K562 (cell line): ENCODE measurements at regions not wholly inside any gene's neighbourhood (a gene's known extent, or its start where the extent isn't known, plus 50 kb on each side); places are given as distances from the start of the nearest gene placed in this dataset.

Source experiments
- ATAC-seq: fragments of 200-7000 bp; cut with Tn5 transposase; 3 replicates; pipeline ENCODE4 v1.9.1; 2020; ENCODE audit warnings: moderate library complexity
- BruUV-seq: library from RNA; stranded (reverse); fragments of 400-500 nt; replicated peaks from 2 replicates; lab custom pipeline; 2021; lab: Mats Ljungman, UMichigan
- CTCF ChIA-PET: fragments of 300-600 bp; formaldehyde crosslinking; extraction: SDS; loops from one replicate; lab custom pipeline; 2021; ENCODE audit warnings: low intra/inter-chr PET ratio; lab: Yijun Ruan, JAX
- POLR2A ChIA-PET: fragments of 300-600, 350-650 bp; sonication (Branson Sonifier 250); formaldehyde crosslinking; extraction: SDS; loops from one replicate; lab custom pipeline; 2021; ENCODE audit warnings: antibody characterized with exemption, inconsistent platforms; lab: Yijun Ruan, JAX
- DNase-seq, 4 experiments: peaks; one replicate each; pipeline versions ENCODE4 v3.0.0 to v3.0.0-alpha.2; 2011 to 2018; ENCODE audit warnings: low spot score in 3 of 4, mixed read lengths in 3 of 4; ENCODE audit errors: extremely low read depth in 1 of 4
- FAIRE-seq: peaks from 2 replicates; lab custom pipeline; 2011; peaks lifted over from hg19 to GRCh38; lab: Jason Lieb, UNC
- H2AFZ ChIP-seq: 2 replicates; pipeline ENCODE4 v1.6.0; 2011; ENCODE audit warnings: low read depth, low read length, control low read depth, inconsistent platforms
- H3K27ac ChIP-seq: fragments of 200-600 bp; 3 replicates; pipeline ENCODE4 v1.8.0; 2011; ENCODE audit warnings: low read depth, mild to moderate bottlenecking, control low read depth, inconsistent platforms, low read length, moderate library complexity, mixed read lengths; ENCODE audit errors: extremely low read depth
- H3K27me3 ChIP-seq, 2 experiments: fragments of 300-600 bp in 1 of 2; 2 replicates in 1 of 2; 3 replicates in 1 of 2; pipeline versions ENCODE4 v1.6.0 to v1.8.0; 2011; ENCODE audit warnings: inconsistent platforms in 2 of 2, low read length in 2 of 2, mild to moderate bottlenecking in 1 of 2, mixed read lengths in 1 of 2, moderate library complexity in 1 of 2; ENCODE audit not compliant: control insufficient read depth in 2 of 2, insufficient read depth in 2 of 2
- H3K36me3 ChIP-seq: fragments of 300-600 bp; 3 replicates; pipeline ENCODE4 v1.8.0; 2011; ENCODE audit warnings: mild to moderate bottlenecking, low read length, inconsistent platforms; ENCODE audit not compliant: control insufficient read depth, insufficient read depth
- H3K4me1 ChIP-seq, 2 experiments: fragments of 200-600 bp in 1 of 2; replicated peaks in 1 of 2; 2 replicates in 1 of 2; 3 replicates in 1 of 2; pipeline versions ENCODE4 v1.5.1 to v1.8.0; 2011; ENCODE audit warnings: inconsistent platforms in 2 of 2, low read length in 2 of 2, mild to moderate bottlenecking in 1 of 2, mixed read lengths in 1 of 2, moderate library complexity in 1 of 2; ENCODE audit not compliant: control insufficient read depth in 2 of 2, insufficient read depth in 2 of 2
- H3K4me2 ChIP-seq: 2 replicates; pipeline ENCODE4 v1.6.1; 2011; ENCODE audit warnings: low read length, control low read depth, inconsistent platforms, mixed read lengths; ENCODE audit not compliant: insufficient read depth
- H3K4me3 ChIP-seq: fragments of 200-600 bp; sonication (generic), shearing (Covaris generic); 2 replicates; pipeline ENCODE4 v1.5.1; 2016; ENCODE audit warnings: control low read depth, inconsistent platforms
- H3K79me2 ChIP-seq: fragments of 200-600 bp; 3 replicates; pipeline ENCODE4 v1.8.0; 2011; ENCODE audit warnings: low read length, inconsistent platforms; ENCODE audit not compliant: control insufficient read depth, insufficient read depth
- H3K9ac ChIP-seq, 2 experiments: 2 replicates each; pipeline versions ENCODE4 v1.6.0 to v1.6.1; 2011; ENCODE audit warnings: low read depth in 2 of 2, low read length in 2 of 2, control low read depth in 1 of 2, inconsistent platforms in 1 of 2, mild to moderate bottlenecking in 1 of 2, mixed read lengths in 1 of 2; ENCODE audit not compliant: insufficient read depth in 1 of 2
- H3K9me1 ChIP-seq: one replicate; pipeline ENCODE4 v1.6.0; 2011; ENCODE audit warnings: inconsistent platforms, mild to moderate bottlenecking, low read length, moderate library complexity; ENCODE audit not compliant: control insufficient read depth, insufficient read depth
- H3K9me3 ChIP-seq: replicated peaks from 2 replicates; pipeline ENCODE4 v1.5.1; 2011; ENCODE audit warnings: low read depth, low read length, inconsistent platforms; ENCODE audit not compliant: control insufficient read depth, insufficient read depth
- H4K20me1 ChIP-seq: replicated peaks from 2 replicates; pipeline ENCODE4 v1.6.1; 2011; ENCODE audit warnings: low read length, inconsistent platforms, mixed read lengths; ENCODE audit not compliant: control insufficient read depth, insufficient read depth
- GATA2 ChIP-seq: sonication (generic); formaldehyde crosslinking; IDR thresholded peaks from 2 replicates; pipeline ENCODE4 v1.4.0; 2020; ENCODE audit warnings: mild to moderate bottlenecking, missing genetic modification reagents
- KLF13 ChIP-seq: fragments of 450-650 bp; IDR thresholded peaks from 2 replicates; pipeline ENCODE4 v1.6.1; 2016; ENCODE audit warnings: missing genetic modification characterization, low read depth, mild to moderate bottlenecking, missing compliant biosample characterization, moderate library complexity, borderline replicate concordance
- NKRF ChIP-seq: fragments of 450-650 bp; IDR thresholded peaks from 2 replicates; pipeline ENCODE4 v1.6.1; 2016; ENCODE audit warnings: borderline replicate concordance
- ZNF354B ChIP-seq: fragments of 250-450 bp; sonication (Bioruptor Pico); IDR thresholded peaks from 2 replicates; pipeline ENCODE4 v1.4.0; 2020
- in situ Hi-C: fragments of 300-500 bp; cut with MboI; formaldehyde crosslinking; loops from 4 replicates; pipeline ENCODE4 v1.15.0; 2018; ENCODE audit warnings: inconsistent platforms, mixed read lengths
- intact Hi-C: fragments of 100-400 bp; cut with micrococcal nuclease; formaldehyde crosslinking; loops from 2 replicates; pipeline ENCODE4 v1.14.2; 2022
- TF ChIP-seq, protein P1 (sequence below): fragments of 450-650 bp; formaldehyde crosslinking; IDR thresholded peaks from 2 replicates; pipeline ENCODE4 v1.4.0; 2020; ENCODE audit warnings: mild to moderate bottlenecking, moderate library complexity

GRCh38 chr11:23359297-23359696 is 499.0 kb upstream of the CCDC179 start:
- Histone ChIP-seq H3K9me3 (no peaks in the 10 kb centered on the region), H4K20me1 (no peaks in the 10 kb centered on the region), H3K4me1 (no peaks in the 10 kb centered on the region), H3K36me3 (no peaks in the 10 kb centered on the region), H3K4me3 (no peak overlapping the region), H3K27ac (no peak overlapping the region), H3K4me2 (no peak overlapping the region), H2AFZ (no peak overlapping the region)
- in situ Hi-C loops: no loop called here
- ATAC-seq (no peak), FAIRE-seq (no peak)
- CTCF ChIA-PET: no interaction called here
- TF ChIP-seq KLF13: no peak
- no peak for TF ChIP-seq GATA2
- TF ChIP-seq NKRF: no peak
- no peak for TF ChIP-seq ZNF354B (CRISPR knock-in tag)
- TF ChIP-seq, protein P1, sequence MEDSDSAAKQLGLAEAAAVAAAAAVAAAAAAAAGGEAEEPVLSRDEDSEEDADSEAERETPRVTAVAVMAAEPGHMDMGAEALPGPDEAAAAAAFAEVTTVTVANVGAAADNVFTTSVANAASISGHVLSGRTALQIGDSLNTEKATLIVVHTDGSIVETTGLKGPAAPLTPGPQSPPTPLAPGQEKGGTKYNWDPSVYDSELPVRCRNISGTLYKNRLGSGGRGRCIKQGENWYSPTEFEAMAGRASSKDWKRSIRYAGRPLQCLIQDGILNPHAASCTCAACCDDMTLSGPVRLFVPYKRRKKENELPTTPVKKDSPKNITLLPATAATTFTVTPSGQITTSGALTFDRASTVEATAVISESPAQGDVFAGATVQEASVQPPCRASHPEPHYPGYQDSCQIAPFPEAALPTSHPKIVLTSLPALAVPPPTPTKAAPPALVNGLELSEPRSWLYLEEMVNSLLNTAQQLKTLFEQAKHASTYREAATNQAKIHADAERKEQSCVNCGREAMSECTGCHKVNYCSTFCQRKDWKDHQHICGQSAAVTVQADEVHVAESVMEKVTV (CRISPR knock-in tag): no peak
- TF ChIP-seq, all 486 proteins: peak for 0
- POLR2A ChIA-PET: no interaction called here
- intact Hi-C loops: no loop called here
- H3K79me2 ChIP-seq: no peaks in the 10 kb centered on the region
- H3K9me1 ChIP-seq: no peaks in the 10 kb centered on the region
- no peak overlapping the region for H3K9ac ChIP-seq
- H3K27me3 ChIP-seq: no peaks in the 10 kb centered on the region
- BruUV-seq: no TSS peak
- no peak for DNase-seq
